Upper lobe of right lung (tissue), 1 donor: ENCODE measurements at regions not wholly inside any gene's neighbourhood (a gene's known extent, or its start where the extent isn't known, plus 50 kb on each side); places are given as distances from the start of the nearest gene placed in this dataset.

Source experiments
- ATAC-seq: fragments of 200-7000 bp; cut with Tn5 transposase; one replicate; pipeline ENCODE4 v1.9.1; 2020; ENCODE audit warnings: mild to moderate bottlenecking, moderate library complexity
- DNase-seq: peaks from one replicate; pipeline ENCODE4 v3.0.0-alpha.2; 2020
- H3K27ac ChIP-seq: fragments of 200-600 bp; one replicate; pipeline ENCODE4 v1.8.0; 2022
- H3K27me3 ChIP-seq: fragments of 200-600 bp; one replicate; pipeline ENCODE4 v1.8.0; 2022; ENCODE audit warnings: mild to moderate bottlenecking
- H3K36me3 ChIP-seq: fragments of 200-600 bp; one replicate; pipeline ENCODE4 v1.8.0; 2022
- H3K4me1 ChIP-seq: fragments of 200-600 bp; one replicate; pipeline ENCODE4 v1.8.0; 2022
- H3K4me3 ChIP-seq: fragments of 200-600 bp; one replicate; pipeline ENCODE4 v1.8.0; 2022; ENCODE audit warnings: mild to moderate bottlenecking
- H3K9me3 ChIP-seq: fragments of 200-600 bp; one replicate; pipeline ENCODE4 v1.8.0; 2022
- CTCF ChIP-seq: fragments of 200-600 bp; IDR thresholded peaks from one replicate; pipeline ENCODE4 v1.8.0; 2022; ENCODE audit warnings: antibody characterized with exemption
- intact Hi-C: fragments of 100-400 bp; cut with DNase I; formaldehyde crosslinking; loops from one replicate; pipeline ENCODE4 v1.11.0; 2022
- donor health status: DM: no; HTN: yes; CAD: no; lungs with severe emphysema.

DNA sequence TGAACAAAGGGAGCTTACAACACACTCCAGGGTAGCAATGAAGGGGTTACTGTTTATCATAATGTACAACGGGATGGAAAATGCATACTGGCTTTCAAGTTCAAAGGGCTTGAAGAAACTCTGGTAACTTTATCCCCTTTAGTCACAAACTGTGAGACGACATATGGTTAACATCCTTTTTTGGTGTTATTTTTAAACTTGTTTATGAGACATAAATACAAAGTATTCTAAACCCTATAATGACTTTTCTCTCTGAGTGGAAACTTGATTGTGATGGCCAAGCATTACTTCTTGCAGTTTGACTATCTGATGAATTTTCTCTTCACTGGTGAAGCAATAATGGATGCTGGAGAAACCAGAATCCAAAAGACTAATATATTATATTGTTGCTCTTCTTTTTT is 62.0 kb upstream of the SEMA3A start:
- intact Hi-C loops, result no loop called here
- Histone ChIP-seq H3K27ac (no peak overlapping the region), H3K4me1 (no peaks in the 10 kb centered on the region), H3K4me3 (no peak overlapping the region), H3K9me3 (no peaks in the 10 kb centered on the region), H3K36me3 (no peaks in the 10 kb centered on the region), H3K27me3 (no peaks in the 10 kb centered on the region)
- no peak for TF ChIP-seq CTCF
- DNase-seq (no peak), ATAC-seq (no peak)

GRCh38 chr7:84251277-84251781 is 56.7 kb upstream of the SEMA3A start:
- no peak overlapping the region for H3K27ac ChIP-seq
- H3K4me3 ChIP-seq, result no peak overlapping the region
- no peak for TF ChIP-seq CTCF

DNA sequence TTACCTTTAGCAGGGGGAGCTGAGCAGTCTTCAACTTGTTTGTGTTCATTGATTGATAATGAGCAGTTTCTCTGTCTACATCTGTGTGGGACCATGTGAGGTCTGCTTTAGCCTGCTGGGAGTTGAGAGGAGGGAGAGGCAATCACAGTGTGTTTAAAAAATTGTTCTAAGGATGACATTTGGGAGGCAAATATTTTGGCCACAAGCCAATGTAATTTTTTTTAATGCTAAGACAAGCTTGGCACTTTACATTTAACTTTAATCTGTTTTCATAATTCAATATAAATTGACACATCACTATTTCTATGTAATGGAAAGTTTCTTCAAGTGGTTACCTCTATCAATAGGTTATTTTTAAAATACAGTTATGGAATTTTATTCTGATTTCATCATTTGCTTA is 55.9 kb upstream of the SEMA3A start:
- intact Hi-C loops, result no loop called here
- DNase-seq (no peak), ATAC-seq (no peak)
- Histone ChIP-seq H3K9me3 (no peaks in the 10 kb centered on the region), H3K27me3 (no peaks in the 10 kb centered on the region), H3K4me3 (no peak overlapping the region), H3K27ac (no peak overlapping the region), H3K36me3 (no peaks in the 10 kb centered on the region), H3K4me1 (peaks cover 8% of the 10 kb centered on the region)
- no peak for TF ChIP-seq CTCF

More at GRCh38 chr7:84251277-84251781, 56.7 kb upstream of the SEMA3A start:
- Histone ChIP-seq H3K36me3 (no peaks in the 10 kb centered on the region), H3K4me1 (peaks cover 8% of the 10 kb centered on the region), H3K27me3 (no peaks in the 10 kb centered on the region), H3K9me3 (no peaks in the 10 kb centered on the region)
- ATAC-seq, result no peak
- intact Hi-C loops, result no loop called here
- no peak for DNase-seq

GRCh38 chr7:84249656-84250055 is 55.1 kb upstream of the SEMA3A start:
- no peak for DNase-seq
- Histone ChIP-seq H3K4me3 (no peak overlapping the region), H3K4me1 (peaks cover 8% of the 10 kb centered on the region), H3K9me3 (no peaks in the 10 kb centered on the region), H3K36me3 (no peaks in the 10 kb centered on the region), H3K27me3 (no peaks in the 10 kb centered on the region), H3K27ac (no peak overlapping the region)
- intact Hi-C loops, result no loop called here
- no peak for TF ChIP-seq CTCF
- no peak for ATAC-seq

- H3K27ac ChIP-seq, result peak overlapping the region; percentile 45
- no peaks in the 10 kb centered on the region for H3K9me3 ChIP-seq
- DNase-seq, result no peak
- no peaks in the 10 kb centered on the region for H3K36me3 ChIP-seq
- H3K4me3 ChIP-seq, result no peak overlapping the region
- H3K27me3 ChIP-seq, result no peaks in the 10 kb centered on the region
- ATAC-seq, result peak; percentile 87
- peaks cover 8% of the 10 kb centered on the region for H3K4me1 ChIP-seq
- TF ChIP-seq CTCF, result no peak
- intact Hi-C loops, result no loop called here
Observed at GRCh38 chr7:84248843-84249242, 54.3 kb upstream of the SEMA3A start.

GRCh38 chr7:84248267-84248666 is 53.7 kb upstream of the SEMA3A start:
- Histone ChIP-seq H3K27ac (peak overlapping the region; percentile 45), H3K4me3 (no peak overlapping the region), H3K9me3 (no peaks in the 10 kb centered on the region), H3K27me3 (no peaks in the 10 kb centered on the region), H3K36me3 (no peaks in the 10 kb centered on the region), H3K4me1 (peaks cover 8% of the 10 kb centered on the region)
- intact Hi-C loops, result no loop called here
- DNase-seq (no peak), ATAC-seq (peak; percentile 80)
- no peak for TF ChIP-seq CTCF
